ENCODE measurements at regions not wholly inside any gene's neighbourhood (a gene's known extent, or its start where the extent isn't known, plus 50 kb on each side); places are given as distances from the start of the nearest gene placed in this dataset.
"Not testable (repeated sequence)": the region's sequence is repeated elsewhere in the genome, so short reads cannot be mapped to it uniquely, and the experiment has no call there.

GRCh38 chr9:102362470-102363132 is 624.2 kb upstream of the GRIN3A start:
- no peak for DNase-seq (ENCODE audit: low read depth)

GRCh38 chr9:102360846-102361245 is 622.4 kb upstream of the GRIN3A start:
- no peak for DNase-seq (ENCODE audit: low read depth)

- DNase-seq (ENCODE audit: low read depth) = no peak
These were observed 617.5 kb upstream of the GRIN3A start for GRCh38 chr9:102355982-102356381.

GRCh38 chr9:102354041-102354440 is 615.6 kb upstream of the GRIN3A start:
- no peak for DNase-seq (ENCODE audit: low read depth)

- not testable (repeated sequence) for DNase-seq (ENCODE audit: low read depth)
These were observed 599.0 kb upstream of the GRIN3A start for GRCh38 chr9:102337471-102337870.

GRCh38 chr9:102309379-102309778 is 570.9 kb upstream of the GRIN3A start:
- no peak for DNase-seq (ENCODE audit: low read depth)

GRCh38 chr9:102295188-102295587 is 556.7 kb upstream of the GRIN3A start:
- DNase-seq (ENCODE audit: low read depth) = no peak

- no peak for DNase-seq (ENCODE audit: low read depth)
These were observed 535.5 kb upstream of the GRIN3A start for GRCh38 chr9:102273952-102274351.

GRCh38 chr9:102253099-102253498 is 514.7 kb upstream of the GRIN3A start:
- no peak for DNase-seq (ENCODE audit: low read depth)

- DNase-seq (ENCODE audit: low read depth) = no peak
These were observed 506.5 kb upstream of the GRIN3A start for GRCh38 chr9:102244916-102245315.

- no peak for DNase-seq (ENCODE audit: low read depth)
These were observed 499.1 kb upstream of the GRIN3A start for GRCh38 chr9:102237520-102237919.

GRCh38 chr9:102237094-102237493 is 498.6 kb upstream of the GRIN3A start:
- DNase-seq (ENCODE audit: low read depth) = no peak

- not testable (repeated sequence) for DNase-seq (ENCODE audit: low read depth)
These were observed 489.0 kb upstream of the GRIN3A start for GRCh38 chr9:102227416-102227815.

- no peak for DNase-seq (ENCODE audit: low read depth)
These were observed 487.5 kb upstream of the GRIN3A start for GRCh38 chr9:102225841-102226441.

- DNase-seq (ENCODE audit: low read depth) = not testable (repeated sequence)
These were observed 485.1 kb upstream of the GRIN3A start for GRCh38 chr9:102223320-102224136.

- DNase-seq (ENCODE audit: low read depth) = no peak
These were observed 470.7 kb upstream of the GRIN3A start for GRCh38 chr9:102209176-102209575.

- DNase-seq (ENCODE audit: low read depth) = no peak
These were observed 468.0 kb upstream of the GRIN3A start for GRCh38 chr9:102206432-102206831.

GRCh38 chr9:102205251-102205650 is 466.8 kb upstream of the GRIN3A start:
- DNase-seq (ENCODE audit: low read depth) = no peak

- DNase-seq (ENCODE audit: low read depth) = no peak
These were observed 463.7 kb upstream of the GRIN3A start for GRCh38 chr9:102202126-102202525.

GRCh38 chr9:102185962-102186361 is 447.5 kb upstream of the GRIN3A start:
- no peak for DNase-seq (ENCODE audit: low read depth)

- DNase-seq (ENCODE audit: low read depth) = no peak
These were observed 446.9 kb upstream of the GRIN3A start for GRCh38 chr9:102185371-102185770.

- DNase-seq (ENCODE audit: low read depth) = no peak
These were observed 440.4 kb upstream of the GRIN3A start for GRCh38 chr9:102178811-102179210.

- not testable (repeated sequence) for DNase-seq (ENCODE audit: low read depth)
These were observed 435.8 kb upstream of the GRIN3A start for GRCh38 chr9:102174202-102174601.

All from RPMI7951 (cell line).